ENCODE measurements at regions not wholly inside any gene's neighbourhood (a gene's known extent, or its start where the extent isn't known, plus 50 kb on each side); places are given as distances from the start of the nearest gene placed in this dataset.
A peak's percentile ranks its signal among the peaks of the same experiment; 100 is the strongest.

DNA sequence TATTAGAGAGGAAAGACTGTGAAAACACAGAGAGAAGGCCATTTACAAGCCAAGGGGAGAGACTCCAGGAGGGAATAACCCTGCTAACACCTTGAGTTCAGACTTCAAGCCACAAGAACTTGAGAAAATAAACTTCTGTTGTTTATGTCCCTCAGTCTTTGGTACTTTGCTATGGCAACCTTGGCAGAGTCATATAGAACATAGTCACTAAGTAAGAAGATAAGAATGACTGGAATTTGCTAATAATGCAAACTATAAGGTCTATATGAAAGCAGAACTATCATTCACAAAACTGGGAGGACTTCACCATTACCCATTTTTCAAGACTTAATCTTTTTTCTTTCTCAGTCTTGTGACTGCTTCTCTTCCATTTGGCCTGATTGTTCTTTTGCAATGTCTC lies 767.3 kb upstream of the ADAMTS5 start:
- no peak for DNase-seq

DNA sequence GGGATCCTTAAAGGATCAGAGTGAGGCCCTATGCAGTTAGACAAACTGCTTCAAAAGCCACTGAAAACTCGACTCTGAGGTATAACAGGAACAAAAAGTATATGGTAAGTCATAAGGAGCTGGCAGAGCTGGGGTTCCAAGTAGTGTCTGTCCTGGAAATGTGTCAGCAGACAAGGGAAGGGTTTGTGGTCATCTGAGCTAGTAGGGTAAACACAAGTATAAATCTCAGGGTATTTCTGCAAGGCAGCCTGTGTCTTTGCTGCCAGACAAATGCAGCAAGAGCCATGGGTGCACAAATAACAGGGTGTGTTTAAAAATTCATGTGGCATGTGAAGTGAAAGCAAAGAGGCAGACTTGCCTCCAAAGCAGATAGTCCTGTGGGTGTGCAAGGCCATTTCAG lies 759.0 kb upstream of the ADAMTS5 start:
- no peak for DNase-seq

DNA sequence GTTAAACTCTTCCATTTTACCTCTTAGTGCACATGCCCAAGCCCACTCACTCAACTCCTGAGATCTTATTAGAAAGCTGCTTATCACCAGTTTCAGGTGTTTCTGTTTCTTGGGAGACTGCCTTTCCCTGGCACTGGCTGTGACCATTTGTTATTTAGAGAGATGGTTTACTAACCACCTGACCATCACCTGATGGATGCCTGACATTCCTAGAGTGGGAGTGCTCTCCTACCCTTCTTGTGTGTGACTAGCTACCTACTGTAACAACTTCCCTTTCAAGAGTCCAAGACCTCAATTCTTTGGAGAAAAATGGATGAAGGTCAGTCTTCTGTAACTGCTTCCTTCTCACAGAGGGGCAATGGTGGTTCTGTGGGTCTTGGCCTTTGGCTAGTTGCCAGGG lies 755.2 kb upstream of the ADAMTS5 start:
- DNase-seq, result no peak

DNA sequence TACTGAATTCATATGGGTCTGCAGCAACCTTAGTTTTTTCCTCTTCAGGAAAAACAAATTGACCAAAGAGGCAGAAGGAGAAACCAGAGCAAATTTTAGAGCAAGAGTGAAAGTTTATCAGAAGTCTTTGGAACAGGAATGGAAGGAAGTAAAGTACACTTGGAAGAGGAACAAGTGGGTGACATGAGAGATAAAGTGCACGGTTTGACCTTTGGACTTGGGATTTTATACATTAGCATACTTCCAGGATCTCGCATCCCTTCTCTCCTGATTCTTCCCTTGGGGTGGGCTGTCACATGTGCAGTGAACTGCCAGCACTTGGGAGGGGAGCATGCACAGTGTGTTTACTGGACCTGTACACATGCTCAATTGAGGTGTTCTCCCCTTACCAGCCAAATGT lies 754.8 kb upstream of the ADAMTS5 start:
- no peak for DNase-seq

DNA sequence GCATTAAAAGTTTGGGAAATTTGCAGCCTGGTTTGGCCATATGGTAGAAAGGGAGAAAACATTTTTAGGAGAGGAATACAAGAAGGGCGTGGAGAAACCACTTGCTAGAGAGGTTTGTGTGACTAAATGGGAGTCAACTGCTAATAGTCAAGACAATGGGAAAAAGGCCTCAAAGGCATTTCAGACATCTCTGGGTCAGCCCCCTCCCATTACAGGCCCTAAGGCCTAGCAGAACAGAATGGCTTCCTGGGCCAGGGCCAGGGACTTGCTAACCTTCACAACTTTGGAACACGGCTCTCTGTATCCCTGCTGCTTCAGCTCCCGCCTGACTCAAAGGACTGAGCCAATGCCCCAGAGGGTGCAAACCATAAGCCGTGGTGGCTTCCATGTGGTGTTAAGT lies 752.3 kb upstream of the ADAMTS5 start:
- DNase-seq, result no peak

DNA sequence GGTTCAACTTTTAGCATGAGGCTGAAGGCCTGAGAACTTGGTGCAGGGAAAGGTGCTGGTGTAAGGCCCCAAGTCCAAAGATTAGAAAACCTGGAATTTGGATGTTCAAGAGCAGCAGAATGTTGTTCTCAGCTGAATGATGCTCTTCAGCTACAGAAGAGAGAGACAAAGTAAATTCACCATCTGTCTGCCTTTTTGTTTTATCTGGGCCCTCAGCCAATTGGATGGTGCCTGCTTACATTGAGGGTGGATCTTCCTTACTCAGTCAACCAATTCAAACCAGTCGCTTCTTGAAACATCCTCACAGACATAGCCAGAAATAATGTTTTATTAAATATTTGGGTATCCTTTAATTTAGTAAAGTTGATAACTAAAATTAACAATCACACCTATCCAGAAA lies 748.2 kb upstream of the ADAMTS5 start:
- DNase-seq, result no peak

DNA sequence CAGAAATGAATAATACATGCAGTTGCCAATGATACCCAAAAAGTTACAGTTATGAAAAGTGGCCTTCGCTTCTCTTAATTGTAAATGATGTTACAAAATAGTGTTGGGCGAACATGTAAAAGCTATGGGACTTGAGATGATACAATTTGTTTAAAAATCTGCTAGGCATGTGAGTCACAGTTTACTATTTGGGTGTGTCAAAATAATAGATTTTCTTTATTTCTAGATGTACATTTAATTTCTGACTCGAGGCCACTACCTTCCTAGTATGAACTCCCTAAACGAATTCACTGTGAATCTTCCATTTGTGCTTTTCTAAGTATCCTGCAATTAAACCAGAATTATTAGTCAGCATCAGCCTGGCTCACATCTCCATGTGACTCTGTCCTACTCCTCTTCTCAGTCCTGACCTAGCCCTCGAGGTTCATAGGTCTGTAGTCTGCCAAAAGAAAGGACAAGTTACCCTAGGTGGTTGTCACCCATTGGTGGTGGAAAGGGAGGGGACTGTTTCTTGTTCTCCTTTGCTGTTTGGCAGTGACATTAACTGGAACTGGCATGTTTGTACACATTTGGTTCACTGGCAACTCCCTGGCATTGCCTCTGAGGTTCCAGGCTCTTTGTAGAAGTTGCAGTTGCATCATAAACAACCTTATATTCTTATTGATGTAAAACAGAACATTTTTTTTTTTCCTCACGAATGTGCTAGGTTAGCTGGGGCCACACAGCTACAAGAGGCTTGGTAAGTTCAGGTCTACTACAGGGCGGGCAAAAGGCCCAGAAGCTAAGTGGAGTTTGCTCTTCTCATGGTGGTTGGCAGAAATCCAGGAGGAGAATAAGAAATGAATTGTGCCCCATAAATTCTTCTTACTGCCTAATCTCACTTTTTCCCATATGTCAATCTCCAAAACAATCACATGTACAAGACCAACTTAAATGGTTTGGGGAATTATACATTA lies 746.5 kb upstream of the ADAMTS5 start:
- DNase-seq, result no peak

DNA sequence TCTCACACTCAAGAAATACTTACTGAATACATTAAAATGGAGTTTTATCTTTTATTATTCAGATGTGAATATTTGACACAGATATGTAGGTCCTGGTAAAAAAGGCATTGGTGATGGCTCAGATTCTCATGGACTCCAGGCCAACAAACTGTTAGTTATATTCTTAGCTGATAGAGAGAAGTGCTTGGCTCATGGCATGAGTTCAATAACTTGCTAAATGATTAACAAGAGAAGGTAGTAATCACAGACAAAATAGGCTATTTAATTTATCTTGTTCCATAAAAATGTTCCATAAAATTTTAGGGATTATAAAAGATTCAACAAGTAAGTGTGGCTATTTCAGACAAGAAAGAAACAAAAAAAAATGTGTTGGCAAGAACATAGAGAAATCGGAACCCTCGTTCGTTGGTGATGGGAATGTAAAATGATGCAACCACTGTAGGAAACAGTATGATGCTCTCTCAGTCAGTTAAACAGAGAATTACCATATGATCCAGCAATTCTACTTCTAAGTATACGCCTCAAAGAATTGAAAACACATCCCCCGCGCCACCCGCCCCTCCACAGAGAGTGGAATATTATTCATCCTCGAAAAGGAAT lies 737.8 kb upstream of the ADAMTS5 start:
- no peak for DNase-seq

DNA sequence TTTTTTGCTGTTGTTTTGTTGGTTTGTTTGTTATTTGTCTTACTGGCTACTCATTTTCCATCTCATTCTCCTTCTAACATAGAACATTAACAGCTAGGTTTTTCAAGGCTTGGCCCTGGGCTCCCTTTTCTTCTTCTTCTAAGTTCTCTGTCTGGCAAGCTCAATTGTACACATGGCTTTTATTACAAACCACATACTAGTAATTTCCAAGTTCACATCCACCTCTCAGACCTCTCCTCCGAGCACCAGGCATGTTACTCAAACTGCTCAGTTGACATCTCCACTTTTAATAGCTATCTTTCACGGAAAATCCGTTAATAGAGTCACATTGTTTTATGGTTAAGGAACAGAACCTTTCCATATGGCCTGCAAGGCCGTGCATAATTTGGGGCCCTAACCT lies 736.9 kb upstream of the ADAMTS5 start:
- no peak for DNase-seq

DNA sequence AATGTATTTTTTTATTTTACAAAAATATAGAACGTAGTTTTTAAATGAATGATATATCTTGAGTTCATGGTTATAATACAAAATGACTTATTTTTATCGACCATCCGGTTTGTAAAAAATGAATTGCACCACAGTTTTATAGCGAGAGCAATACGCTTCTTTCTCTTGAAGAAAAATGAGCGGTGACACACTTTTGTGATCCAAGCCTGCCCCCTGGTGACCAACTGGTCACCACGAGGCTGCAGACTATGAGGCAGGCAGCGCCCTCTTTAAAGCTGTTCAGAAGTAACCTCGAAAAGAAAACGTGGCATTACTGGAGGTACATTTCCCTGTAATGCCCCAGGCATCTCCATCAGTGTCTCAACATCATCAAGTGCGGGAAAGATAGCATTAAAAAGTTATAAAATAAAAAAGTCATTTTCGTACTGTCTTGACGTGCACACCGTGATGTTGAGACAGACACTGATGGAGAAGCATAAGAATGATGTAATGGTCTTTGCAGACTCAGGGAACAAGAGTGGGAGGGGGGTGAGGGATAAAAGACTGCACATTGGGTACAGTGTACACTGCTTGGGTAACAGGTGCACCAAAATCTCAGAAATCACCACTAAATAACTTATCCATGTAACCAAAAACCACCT lies 734.2 kb upstream of the ADAMTS5 start:
- DNase-seq, result peak in 54 of 56 donors; percentile 12 to 93 (median 64)

DNA sequence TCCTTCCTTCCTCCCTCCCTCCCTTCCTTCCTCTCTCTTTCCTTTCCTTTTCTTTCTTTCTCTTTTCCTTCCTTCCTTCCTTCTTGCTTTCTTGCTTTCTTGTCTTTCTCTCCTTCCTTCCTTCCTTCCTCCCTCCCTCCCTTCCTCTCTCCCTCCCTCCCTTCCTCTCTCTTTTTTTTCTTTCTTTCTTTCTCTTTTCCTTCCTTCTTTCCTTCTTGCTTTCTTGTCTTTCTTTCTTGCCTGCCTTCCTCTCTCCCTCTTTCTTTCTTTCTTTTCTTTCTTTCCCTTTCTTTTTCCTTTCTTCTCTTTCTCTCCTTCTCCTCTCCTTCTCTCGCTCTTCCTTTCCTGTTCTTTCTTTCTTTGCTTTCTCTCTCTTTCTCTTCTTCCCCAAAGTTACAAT lies 728.4 kb upstream of the ADAMTS5 start:
- no peak for DNase-seq

DNA sequence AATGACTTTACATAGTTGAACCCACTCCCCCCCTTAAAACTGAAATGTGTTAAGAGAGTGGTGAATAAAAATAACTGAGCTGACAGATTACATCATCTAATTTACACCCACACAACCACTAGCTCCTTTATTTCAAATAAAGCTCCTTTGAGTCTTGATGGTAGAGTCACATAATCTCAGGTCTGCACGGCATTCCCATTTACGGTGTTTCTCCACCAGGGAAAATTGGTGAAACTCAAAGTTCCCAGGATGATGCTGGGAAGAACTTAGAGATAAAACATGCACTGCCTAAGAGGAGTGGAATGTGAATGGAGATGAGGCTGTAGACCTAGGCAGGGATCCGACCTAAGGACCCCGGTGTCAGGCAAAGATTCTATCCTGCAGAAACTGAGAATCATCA lies 727.8 kb upstream of the ADAMTS5 start:
- peak in 1 of 56 donors; percentile 13 for DNase-seq

DNA sequence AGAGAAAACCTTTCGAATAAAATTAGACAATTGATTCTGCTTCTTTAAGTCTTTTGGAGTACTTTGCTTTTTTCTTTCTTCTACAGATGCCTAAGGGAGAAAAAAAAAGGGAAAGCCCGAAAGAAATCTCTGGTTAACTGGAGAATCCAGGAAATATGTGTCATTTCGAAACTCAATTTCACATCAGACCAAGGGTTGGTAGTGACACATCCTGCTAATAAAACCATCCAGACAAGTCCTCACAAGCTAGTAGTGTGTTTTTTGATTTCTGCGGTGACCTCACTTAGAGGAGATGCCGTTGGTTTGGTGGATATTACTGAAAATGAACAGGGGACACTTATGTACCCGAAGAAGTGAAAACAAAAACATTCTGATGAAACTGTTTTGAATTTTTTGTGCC lies 726.5 kb upstream of the ADAMTS5 start:
- no peak for DNase-seq

DNA sequence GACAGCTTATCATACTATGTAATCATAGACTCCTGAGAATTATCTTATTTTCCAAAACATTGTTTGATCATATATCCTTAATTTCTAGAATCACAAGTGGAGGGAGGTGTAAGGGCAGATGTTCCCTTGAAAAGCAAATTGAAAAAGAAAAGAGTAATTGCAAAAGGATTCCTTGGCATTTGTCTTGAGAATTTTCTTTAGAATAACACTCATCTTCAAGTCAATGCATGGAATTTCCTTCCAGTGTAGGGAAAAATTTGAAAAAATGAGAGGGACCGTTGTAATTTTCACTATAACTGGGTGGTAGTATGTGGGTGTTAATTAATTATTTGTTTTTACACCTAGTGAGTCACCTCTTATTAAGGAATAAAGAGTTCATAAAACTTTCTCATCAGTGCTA lies 724.6 kb upstream of the ADAMTS5 start:
- no peak for DNase-seq

DNA sequence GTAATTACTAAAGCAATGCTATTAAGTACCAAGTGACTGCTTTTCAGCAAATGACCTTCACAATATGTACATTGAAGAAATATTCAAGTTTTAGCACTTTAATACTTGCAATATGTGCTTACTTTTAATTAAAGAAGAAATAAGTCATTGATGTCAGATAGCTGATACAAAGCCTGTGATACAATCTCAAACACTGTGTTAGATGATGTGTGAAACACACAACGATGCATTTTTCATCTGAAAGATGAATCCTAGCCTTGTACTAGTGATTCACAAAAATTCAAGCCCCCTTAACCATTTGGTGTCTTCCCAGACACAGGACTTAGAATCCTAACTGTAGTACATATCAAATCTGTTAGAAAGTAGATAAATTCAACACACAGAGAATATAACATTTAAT lies 724.1 kb upstream of the ADAMTS5 start:
- DNase-seq, result no peak

DNA sequence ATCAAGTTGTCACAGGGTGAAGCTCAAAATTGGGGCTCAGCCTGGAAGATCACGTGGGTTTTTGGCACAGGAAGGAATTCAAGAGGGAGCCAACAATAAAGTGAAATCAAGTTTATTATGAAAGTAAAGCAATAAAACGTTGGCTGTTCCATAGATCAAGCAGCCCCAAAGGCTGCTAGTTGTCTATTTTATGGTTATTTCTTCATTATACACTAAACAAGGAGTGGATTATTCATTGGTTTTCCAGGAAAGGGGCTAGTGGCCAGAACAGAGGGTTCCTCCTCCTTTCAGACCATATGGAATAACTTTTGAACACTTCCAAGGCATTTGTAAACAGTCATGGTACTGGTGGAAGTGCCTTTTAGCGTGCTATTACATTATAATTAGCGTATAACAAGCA lies 723.5 kb upstream of the ADAMTS5 start:
- DNase-seq, result no peak

DNA sequence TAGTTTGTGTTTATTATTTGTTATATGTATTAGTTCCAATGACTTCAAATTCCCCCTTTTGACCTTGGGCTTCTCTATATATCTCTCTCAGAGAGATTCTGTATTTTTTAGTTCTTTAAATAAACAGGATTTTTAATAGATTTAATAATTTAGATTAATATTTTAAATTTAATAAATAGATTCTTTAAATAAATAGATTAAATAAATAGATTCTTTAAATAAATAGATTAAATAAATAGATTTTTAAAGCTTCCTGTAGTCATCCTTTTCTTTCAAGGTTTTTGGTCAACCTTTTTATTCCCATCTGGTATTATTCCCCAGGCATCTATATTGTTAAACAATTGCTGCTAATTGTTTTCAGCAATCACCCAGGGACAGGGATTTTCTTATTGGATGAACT lies 721.9 kb upstream of the ADAMTS5 start:
- DNase-seq, result no peak

DNA sequence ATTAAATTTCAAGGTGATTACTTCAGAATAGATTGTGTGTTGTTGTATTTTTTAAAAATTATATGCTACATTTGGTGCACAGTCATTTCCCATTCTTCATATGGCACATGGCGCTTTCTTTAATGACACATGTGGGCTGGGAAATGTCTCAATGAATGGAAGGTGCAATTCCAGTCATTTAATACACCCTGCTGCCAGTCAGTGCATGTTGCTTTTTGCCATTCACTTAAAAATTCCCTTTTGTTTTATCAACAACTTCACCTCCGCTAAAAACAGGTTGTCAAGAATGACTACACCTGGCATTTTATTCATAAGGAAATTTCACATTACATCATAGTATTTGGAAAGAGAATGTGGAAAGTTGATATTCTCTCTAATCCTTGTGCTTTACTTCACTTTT lies 716.4 kb upstream of the ADAMTS5 start:
- DNase-seq, result no peak

DNA sequence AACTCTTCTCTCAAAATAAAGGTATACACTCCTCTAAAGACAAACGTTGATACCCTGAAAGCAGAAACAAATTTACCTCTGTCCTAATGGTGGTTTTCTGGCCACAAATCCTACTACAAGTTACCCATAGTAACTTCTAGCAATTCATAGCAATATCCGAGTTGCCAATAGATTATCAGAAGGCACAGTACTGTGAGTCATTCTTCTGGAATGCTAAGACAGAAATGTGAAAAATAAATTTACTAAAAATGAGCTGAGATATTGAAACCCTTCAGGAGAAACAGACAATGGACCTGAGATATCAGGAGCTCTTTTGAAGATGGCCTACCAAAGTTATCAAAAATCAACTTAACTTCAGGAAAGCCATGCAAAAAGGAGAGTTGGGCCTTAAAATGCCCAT lies 715.0 kb upstream of the ADAMTS5 start:
- no peak for DNase-seq

DNA sequence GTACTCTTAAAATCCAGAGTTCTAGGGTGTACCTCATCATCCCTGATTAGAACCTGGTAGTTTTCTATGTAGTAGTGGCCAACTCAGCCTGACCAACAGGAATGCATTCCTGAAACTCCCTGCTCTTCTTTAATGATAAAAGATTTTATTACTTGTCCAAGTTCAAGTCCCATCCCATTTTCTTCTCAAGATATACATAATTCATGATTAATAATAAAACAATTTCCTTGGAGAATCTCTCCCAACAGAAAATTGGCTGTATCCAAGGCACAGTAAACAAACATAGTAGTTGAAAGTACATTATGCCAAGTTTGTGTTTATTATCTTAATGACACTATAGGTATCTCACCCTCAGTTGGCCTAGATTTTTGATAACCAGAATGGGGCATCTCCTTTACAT lies 714.1 kb upstream of the ADAMTS5 start:
- no peak for DNase-seq

DNA sequence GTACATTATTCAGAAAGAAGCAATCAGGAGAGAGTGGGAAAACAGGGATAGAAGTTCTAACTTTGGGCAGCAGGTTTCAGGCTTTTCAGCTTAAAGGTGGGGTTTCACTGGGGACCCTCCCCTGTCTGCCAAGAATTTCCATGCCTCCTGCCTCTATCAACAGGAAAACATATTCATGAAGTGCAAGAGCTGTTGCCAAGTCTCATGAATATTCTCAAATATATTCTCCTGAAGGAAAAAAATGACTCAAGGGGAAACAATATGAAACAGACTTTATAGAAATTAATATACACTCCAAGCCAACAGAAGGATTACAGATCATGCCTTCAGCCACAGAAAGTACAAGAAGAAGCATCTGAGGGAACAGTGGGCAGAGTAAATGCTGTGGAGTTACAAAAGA lies 713.3 kb upstream of the ADAMTS5 start:
- no peak for DNase-seq

DNA sequence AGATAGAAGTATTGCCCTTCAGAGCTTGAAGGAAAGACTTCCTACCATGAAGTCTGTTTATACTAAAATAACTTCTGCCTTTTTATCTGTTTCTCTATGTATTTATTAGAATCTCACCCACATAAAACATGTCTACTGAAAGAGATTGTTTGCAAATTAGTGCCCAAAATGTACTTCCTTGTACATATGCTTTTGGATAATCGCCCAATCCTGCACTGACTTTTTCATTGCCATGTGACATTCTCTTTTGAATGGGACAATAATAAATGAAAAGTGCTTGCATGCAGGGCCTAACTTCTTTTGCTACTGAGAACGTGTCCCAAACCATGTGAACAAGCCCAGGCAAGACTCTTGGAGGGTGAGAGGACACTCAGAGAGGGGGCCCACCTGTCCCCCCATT lies 711.6 kb upstream of the ADAMTS5 start:
- DNase-seq, result no peak

DNA sequence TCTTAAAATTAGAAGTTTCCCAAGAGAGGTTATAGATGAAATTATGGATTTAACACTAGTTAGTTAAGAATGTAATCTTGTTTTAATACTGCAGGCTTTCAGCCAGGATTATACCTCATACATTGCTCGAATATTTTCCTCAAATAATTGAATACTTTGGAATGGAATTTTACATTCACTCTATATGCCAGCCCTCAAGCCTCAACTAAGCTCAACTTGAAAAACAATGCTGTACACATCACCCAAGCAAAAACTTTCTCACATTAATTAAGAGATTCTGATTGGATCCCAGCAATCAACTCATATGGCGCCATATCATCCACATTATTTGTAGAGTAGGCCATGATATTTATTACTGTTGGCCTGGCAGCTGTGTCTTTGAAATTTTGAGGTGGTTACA lies 710.7 kb upstream of the ADAMTS5 start:
- no peak for DNase-seq
